ENCODE measurements at regions not wholly inside any gene's neighbourhood (a gene's known extent, or its start where the extent isn't known, plus 50 kb on each side); places are given as distances from the start of the nearest gene placed in this dataset.
A peak's percentile ranks its signal among the peaks of the same experiment; 100 is the strongest.
"Not testable (repeated sequence)": the region's sequence is repeated elsewhere in the genome, so short reads cannot be mapped to it uniquely, and the experiment has no call there.

GRCh38 chr6:133804265-133804664 is 84.6 kb upstream of the TCF21 start:
- no peak for DNase-seq

DNA sequence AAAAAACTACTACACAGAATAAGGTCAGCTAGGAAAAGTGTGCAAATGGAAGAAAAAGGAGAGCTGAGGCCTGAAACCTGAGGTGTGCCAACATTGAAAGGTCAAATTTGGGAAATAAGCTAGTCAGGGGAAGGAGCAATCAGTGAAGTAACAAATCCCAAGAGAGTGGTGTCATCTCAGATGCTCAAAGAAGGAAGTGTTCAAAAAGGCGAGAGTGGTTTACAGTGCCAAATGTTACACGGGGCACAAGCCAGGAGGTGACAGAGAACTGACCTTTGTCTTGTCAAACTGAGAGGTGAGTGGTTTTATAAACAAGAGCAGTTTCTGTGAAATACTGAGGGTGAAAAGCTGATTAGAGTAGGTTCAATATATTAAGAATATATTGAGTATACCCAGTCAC is 83.0 kb upstream of the TCF21 start:
- no peak for DNase-seq

GRCh38 chr6:133806382-133807140 is 82.4 kb upstream of the TCF21 start:
- no peak for DNase-seq

DNA sequence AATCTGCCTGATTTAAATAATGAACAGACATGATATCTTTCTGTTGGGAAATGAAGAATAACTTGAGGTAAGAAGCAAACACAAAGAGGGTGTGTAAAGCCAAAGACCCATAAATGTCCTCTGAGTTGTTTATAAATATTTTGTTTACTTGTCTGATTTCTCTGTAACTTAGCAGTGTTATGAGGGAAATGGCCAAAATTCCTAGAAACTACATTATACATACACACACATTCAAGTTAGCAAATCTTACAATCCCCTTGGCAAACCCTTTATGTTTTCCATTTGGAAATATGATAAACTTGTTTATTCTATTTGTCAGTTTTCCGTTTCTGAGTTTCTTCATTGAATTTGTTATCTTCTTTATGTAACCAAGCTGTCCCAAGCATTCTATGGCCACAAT is 81.4 kb upstream of the TCF21 start:
- no peak for DNase-seq

DNA sequence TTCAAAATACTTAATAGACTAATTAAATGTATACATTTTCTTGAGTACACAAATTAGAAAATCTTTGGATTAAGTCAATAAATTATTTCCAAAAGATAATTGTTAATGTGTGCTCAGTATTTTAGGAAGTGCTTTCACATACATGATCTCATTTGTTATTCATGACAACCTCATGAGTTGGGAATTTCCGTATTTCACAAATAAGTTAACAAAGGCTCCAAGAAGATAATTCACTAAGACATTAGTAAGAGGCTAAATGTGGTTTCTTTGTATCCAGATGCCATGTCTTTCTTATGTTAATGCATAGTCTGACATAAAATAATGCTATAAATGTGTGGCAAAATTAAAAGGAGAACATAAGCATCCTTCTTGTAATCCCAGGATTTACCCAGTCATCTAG is 79.5 kb upstream of the TCF21 start:
- no peak for DNase-seq

DNA sequence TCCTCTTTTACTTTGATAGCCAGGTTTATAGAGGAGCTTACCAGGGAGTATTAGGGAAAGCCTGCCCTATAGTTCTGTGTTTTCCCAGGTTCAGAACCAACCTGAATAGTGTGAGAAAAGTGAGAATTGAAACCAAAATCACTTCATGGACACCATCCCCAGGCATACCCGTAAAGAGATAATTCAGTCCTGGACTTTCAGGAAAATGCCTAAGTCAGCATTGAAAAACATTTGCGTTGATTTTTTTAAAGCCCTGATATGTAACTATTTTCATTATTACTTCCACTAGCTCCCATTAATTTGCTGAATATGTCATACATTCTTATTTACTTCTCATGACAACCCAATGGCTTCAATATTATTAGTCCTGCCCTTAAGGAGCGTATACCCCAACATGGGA is 77.4 kb upstream of the TCF21 start:
- no peak for DNase-seq

DNA sequence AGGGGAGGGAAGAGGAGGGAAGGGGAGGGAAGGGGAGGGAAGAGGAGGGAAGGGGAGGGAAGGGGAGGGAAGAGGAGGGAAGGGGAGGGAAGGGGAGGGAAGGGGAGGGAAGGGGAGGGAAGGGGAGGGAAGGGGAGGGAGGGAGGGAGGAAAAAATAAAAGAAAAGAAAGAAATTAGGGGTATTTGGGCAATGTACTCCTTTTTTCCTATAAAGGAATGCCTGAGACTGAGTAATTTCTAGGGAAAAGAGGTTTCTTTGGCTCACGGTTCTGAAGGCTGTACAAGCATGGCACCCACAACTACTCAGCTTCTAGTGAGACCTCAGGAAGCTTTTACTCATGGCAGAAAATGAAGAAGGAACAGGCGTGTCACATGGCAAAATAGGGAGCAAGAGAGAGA is 76.5 kb upstream of the TCF21 start:
- not testable (repeated sequence) for DNase-seq

- no peak for DNase-seq
These were observed 74.7 kb upstream of the TCF21 start for GRCh38 chr6:133814238-133814637.

- DNase-seq = peak; percentile 14
These were observed 74.1 kb upstream of the TCF21 start for GRCh38 chr6:133814797-133815196.

DNA sequence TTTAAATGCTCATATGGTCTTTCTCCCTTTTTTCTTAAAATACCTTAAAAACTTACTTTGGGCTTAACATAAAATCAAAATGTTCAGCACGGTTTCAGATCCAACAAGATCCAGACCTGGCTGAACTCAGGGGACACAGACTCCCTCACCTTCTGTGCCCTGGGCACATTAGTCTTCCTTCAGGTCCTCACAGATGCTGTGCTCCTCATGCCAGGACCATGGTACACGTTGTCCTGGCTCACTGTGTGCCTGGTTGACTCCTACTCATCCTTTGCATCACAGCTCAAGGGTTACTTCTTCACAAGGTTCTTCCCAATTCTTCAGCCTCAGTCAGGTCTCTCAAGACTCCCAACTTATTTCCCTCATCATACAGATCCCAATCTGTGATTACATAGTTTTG is 73.6 kb upstream of the TCF21 start:
- no peak for DNase-seq

DNA sequence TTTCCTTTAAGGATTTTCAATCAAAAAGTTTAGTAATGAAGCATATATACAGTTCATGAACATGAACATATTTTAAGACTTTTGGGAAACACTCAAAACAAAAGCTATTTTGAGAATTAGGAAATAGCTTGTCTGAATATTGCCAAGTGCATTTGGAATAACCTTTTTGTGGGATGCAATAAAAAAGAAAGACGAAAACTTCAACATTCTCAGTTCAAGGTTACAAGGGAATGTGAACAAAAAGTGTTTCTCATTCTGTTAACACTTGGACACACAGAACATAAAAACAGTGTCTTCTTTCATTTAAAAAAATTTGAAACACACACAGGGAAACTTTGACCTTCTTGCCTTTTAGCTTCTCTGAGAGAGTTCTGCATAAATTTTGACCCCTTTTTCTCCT is 72.7 kb upstream of the TCF21 start:
- no peak for DNase-seq

GRCh38 chr6:133817460-133818047 is 71.4 kb upstream of the TCF21 start:
- DNase-seq = peak; percentile 40

DNA sequence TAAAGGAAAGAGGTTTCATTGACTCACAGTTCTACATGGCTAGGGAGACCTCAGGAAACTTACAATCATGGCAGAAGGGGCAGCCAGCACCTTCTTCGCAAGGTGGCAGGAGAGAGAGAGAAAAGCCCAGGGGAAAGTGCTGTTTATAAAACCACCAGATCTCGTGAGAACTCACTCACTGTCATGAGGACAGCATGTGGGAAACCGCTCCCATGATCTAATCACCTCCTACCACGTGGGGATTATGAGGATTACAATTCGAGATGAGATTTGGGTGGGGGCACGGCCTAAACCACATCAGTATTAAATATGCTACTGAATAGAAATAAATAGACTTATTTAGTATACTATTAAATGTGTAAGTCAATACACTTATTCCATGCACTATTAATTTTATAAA is 70.6 kb upstream of the TCF21 start:
- DNase-seq = no peak

GRCh38 chr6:133820208-133820607 is 68.7 kb upstream of the TCF21 start:
- DNase-seq = no peak

- no peak for DNase-seq
These were observed 61.1 kb upstream of the TCF21 start for GRCh38 chr6:133827766-133828165.

- no peak for DNase-seq
These were observed 55.0 kb upstream of the TCF21 start for GRCh38 chr6:133833949-133834359.

DNA sequence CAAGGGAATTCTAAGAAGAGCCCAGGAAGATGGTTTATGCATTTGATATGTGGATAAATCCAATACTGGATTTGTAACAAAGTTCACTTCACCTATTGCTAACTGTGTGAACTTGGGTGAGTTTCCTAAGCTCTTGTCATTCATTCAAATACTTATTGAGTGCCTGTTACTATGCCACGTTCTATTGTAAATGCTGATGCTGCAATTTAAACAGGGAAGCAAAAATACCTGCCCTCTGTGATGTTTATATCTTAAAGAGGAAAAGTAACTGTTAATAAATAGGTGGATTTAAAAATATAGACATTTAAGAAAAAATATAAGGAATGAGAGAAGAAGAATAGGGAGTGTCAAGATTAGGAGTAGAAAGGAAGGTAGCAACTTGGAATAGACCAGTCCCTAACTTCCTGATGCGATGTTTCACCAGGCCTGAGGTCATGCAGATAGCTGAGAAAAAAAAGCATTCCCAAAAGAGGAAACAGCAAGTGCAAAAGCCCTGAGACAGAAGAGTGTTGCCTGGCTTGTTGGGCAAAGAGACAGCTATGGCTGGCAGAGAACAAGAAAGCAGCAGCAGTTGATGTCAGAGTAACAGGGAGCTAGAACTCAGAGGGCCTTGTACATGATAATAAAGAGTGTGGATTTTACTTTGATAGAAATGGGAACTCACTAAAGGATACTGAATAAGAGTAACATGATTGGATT is 54.3 kb upstream of the TCF21 start:
- no peak for DNase-seq

- DNase-seq = no peak
These were observed 53.0 kb upstream of the TCF21 start for GRCh38 chr6:133835901-133836300.

GRCh38 chr6:133837801-133838349 is 51.0 kb upstream of the TCF21 start:
- DNase-seq = peak; percentile 56
